DOHH2 (cell line): ENCODE measurements at regions not wholly inside any gene's neighbourhood (a gene's known extent, or its start where the extent isn't known, plus 50 kb on each side); places are given as distances from the start of the nearest gene placed in this dataset.

Experiments
- CTCF ChIP-seq: fragments of 200-600 bp; sonication (generic); IDR thresholded peaks from one replicate; pipeline ENCODE4 v1.5.1; 2014; ENCODE audit warnings: antibody characterized with exemption, mild to moderate bottlenecking, low read depth, low read length; ENCODE audit not compliant: poor library complexity, severe bottlenecking
- EZH2phosphoT487 ChIP-seq: fragments of 200-600 bp; sonication (generic); IDR thresholded peaks from 2 replicates; pipeline ENCODE4 v1.6.1; 2017; ENCODE audit warnings: borderline replicate concordance, mild to moderate bottlenecking, antibody characterized with exemption, low read length, moderate library complexity, mixed read lengths

- no peak for TF ChIP-seq CTCF
- no peak for TF ChIP-seq EZH2phosphoT487
Observed at GRCh38 chr6:8733879-8734278, 298.5 kb upstream of the SLC35B3 start.
